Right cardiac atrium (tissue), 5 donors: ENCODE measurements at regions not wholly inside any gene's neighbourhood (a gene's known extent, or its start where the extent isn't known, plus 50 kb on each side); places are given as distances from the start of the nearest gene placed in this dataset.
A peak's percentile ranks its signal among the peaks of the same experiment; 100 is the strongest.

Source experiments
- ATAC-seq, 2 donors: fragments of 200-7000 bp; cut with Tn5 transposase; one replicate each; pipeline versions ENCODE4 v1.8.0 to v1.9.1; 2020; ENCODE audit warnings: moderate library complexity in 2 of 2, mild to moderate bottlenecking in 1 of 2
- DNase-seq, 3 donors: peaks; one replicate each; pipeline ENCODE4 v3.0.0-alpha.2; 2020
- H3K27ac ChIP-seq: one replicate; pipeline ENCODE4 v1.5.1; 2013; ENCODE audit warnings: mild to moderate bottlenecking, low read length, control low read depth, moderate library complexity
- H3K27me3 ChIP-seq: one replicate; pipeline ENCODE4 v1.6.1; 2013; ENCODE audit not compliant: control insufficient read depth, insufficient read depth
- H3K4me1 ChIP-seq: one replicate; pipeline ENCODE4 v1.6.1; 2013; ENCODE audit warnings: low read length; ENCODE audit not compliant: control insufficient read depth, insufficient read depth
- H3K4me3 ChIP-seq: one replicate; pipeline ENCODE4 v1.5.1; 2013; ENCODE audit warnings: low read length, control low read depth
- H3K9me3 ChIP-seq: one replicate; pipeline ENCODE4 v1.6.1; 2013; ENCODE audit warnings: low read length; ENCODE audit not compliant: control insufficient read depth
- WGBS: extraction: QIAGEN DNeasy Blood & Tissue Kit; methylation state at CpG from one replicate; pipeline ENCODE4 v1.1.7; 2013; 5-methylcytosine and 5-hydroxymethylcytosine counted together
- intact Hi-C, 4 donors: fragments of 100-400 bp; cut with DNase I; formaldehyde crosslinking; loops; one replicate each; pipeline versions ENCODE4 v1.11.0 to v1.14.0; 2022 to 2023
- donor health status: healthy with polysubstance abuse.
- donor health status: DM: no; HTN: yes; CAD: no.
- donor health status: DM: no; HTN: no; CAD: no.
- donor health status: DM: no; HTN: yes; CAD: no; lungs with severe emphysema.
- donor health status: DM: yes; HTN: yes; CAD: no.

GRCh38 chr10:78540355-78541076 is 506.9 kb downstream of the RPS24 start:
- intact Hi-C loops = no loop called here
- H3K27me3 ChIP-seq = no peaks in the 10 kb centered on the region
- WGBS = 91% methylated on average over 2 of the region's 2 CpGs
- ATAC-seq (no peak), DNase-seq (no peak)
- no peak overlapping the region for H3K27ac ChIP-seq
- H3K4me1 ChIP-seq = peaks cover 8% of the 10 kb centered on the region
- H3K9me3 ChIP-seq = no peaks in the 10 kb centered on the region
- no peak overlapping the region for H3K4me3 ChIP-seq

- Histone ChIP-seq H3K9me3 (no peaks in the 10 kb centered on the region), H3K4me3 (no peak overlapping the region), H3K27ac (no peak overlapping the region), H3K27me3 (no peaks in the 10 kb centered on the region), H3K4me1 (peaks cover 8% of the 10 kb centered on the region)
- WGBS = 23% methylated on average over 4 of the region's 4 CpGs
- DNase-seq (peak in 2 of 3 donors; percentile 28 to 66), ATAC-seq (peak; percentile 13 to 18)
- intact Hi-C loops = no loop called here
Measured at GRCh38 chr10:78541481-78542140, 507.9 kb downstream of the RPS24 start.

GRCh38 chr10:78542141-78542489 is 508.5 kb downstream of the RPS24 start:
- no peak for DNase-seq
- H3K27me3 ChIP-seq = no peaks in the 10 kb centered on the region
- no peak overlapping the region for H3K27ac ChIP-seq
- H3K4me3 ChIP-seq = no peak overlapping the region
- WGBS = 66% methylated on average over 6 of the region's 6 CpGs
- intact Hi-C loops = no loop called here
- peaks cover 8% of the 10 kb centered on the region for H3K4me1 ChIP-seq
- no peaks in the 10 kb centered on the region for H3K9me3 ChIP-seq
- ATAC-seq = no peak

GRCh38 chr10:78542521-78542920 is 508.9 kb downstream of the RPS24 start:
- WGBS = 60% methylated on average over 7 of the region's 7 CpGs
- Histone ChIP-seq H3K9me3 (no peaks in the 10 kb centered on the region), H3K27me3 (no peaks in the 10 kb centered on the region), H3K4me1 (peaks cover 8% of the 10 kb centered on the region), H3K27ac (no peak overlapping the region), H3K4me3 (no peak overlapping the region)
- DNase-seq = no peak
- intact Hi-C loops = no loop called here
- no peak for ATAC-seq

- H3K4me3 ChIP-seq = no peak overlapping the region
- intact Hi-C loops = no loop called here
- H3K27ac ChIP-seq = peak overlapping the region; percentile 68
- 63% methylated on average over 9 of the region's 9 CpGs for WGBS
- no peaks in the 10 kb centered on the region for H3K27me3 ChIP-seq
- DNase-seq = no peak
- no peaks in the 10 kb centered on the region for H3K9me3 ChIP-seq
- ATAC-seq = peak in 1 of 2 donors; percentile 36
- H3K4me1 ChIP-seq = peaks cover 8% of the 10 kb centered on the region
Measured at GRCh38 chr10:78543031-78543748, 509.5 kb downstream of the RPS24 start.

GRCh38 chr10:78543749-78544362 is 510.2 kb downstream of the RPS24 start:
- no peaks in the 10 kb centered on the region for H3K27me3 ChIP-seq
- intact Hi-C loops = no loop called here
- ATAC-seq (peak; percentile 91 to 94), DNase-seq (peak; percentile 86 to 93 (median 90))
- H3K27ac ChIP-seq = peak overlapping the region; percentile 68
- H3K4me1 ChIP-seq = peaks cover 8% of the 10 kb centered on the region
- no peaks in the 10 kb centered on the region for H3K9me3 ChIP-seq
- 52% methylated on average over 11 of the region's 11 CpGs for WGBS
- H3K4me3 ChIP-seq = no peak overlapping the region

- ATAC-seq (peak in 1 of 2 donors; percentile 23), DNase-seq (no peak)
- intact Hi-C loops = no loop called here
- H3K9me3 ChIP-seq = no peaks in the 10 kb centered on the region
- no peak overlapping the region for H3K4me3 ChIP-seq
- H3K27me3 ChIP-seq = no peaks in the 10 kb centered on the region
- 73% methylated on average over 9 of the region's 9 CpGs for WGBS
- H3K27ac ChIP-seq = peak overlapping the region; percentile 11
- peaks cover 8% of the 10 kb centered on the region for H3K4me1 ChIP-seq
Measured at GRCh38 chr10:78544423-78545090, 510.9 kb downstream of the RPS24 start.

GRCh38 chr10:78545756-78546155 is 512.1 kb downstream of the RPS24 start:
- Histone ChIP-seq H3K9me3 (no peaks in the 10 kb centered on the region), H3K27ac (no peak overlapping the region), H3K4me1 (peaks cover 8% of the 10 kb centered on the region), H3K27me3 (no peaks in the 10 kb centered on the region), H3K4me3 (no peak overlapping the region)
- ATAC-seq (no peak), DNase-seq (no peak)
- WGBS = 60% methylated on average over 3 of the region's 3 CpGs
- intact Hi-C loops = no loop called here

- DNase-seq (no peak), ATAC-seq (no peak)
- Histone ChIP-seq H3K27me3 (no peaks in the 10 kb centered on the region), H3K27ac (no peak overlapping the region), H3K9me3 (no peaks in the 10 kb centered on the region), H3K4me1 (peaks cover 12% of the 10 kb centered on the region), H3K4me3 (no peak overlapping the region)
- 88% methylated on average over 6 of the region's 6 CpGs for WGBS
- intact Hi-C loops = no loop called here
Measured at GRCh38 chr10:78547397-78547796, 513.7 kb downstream of the RPS24 start.

- Histone ChIP-seq H3K27ac (no peak overlapping the region), H3K9me3 (no peaks in the 10 kb centered on the region), H3K4me3 (no peak overlapping the region), H3K4me1 (peaks cover 7% of the 10 kb centered on the region), H3K27me3 (no peaks in the 10 kb centered on the region)
- no peak for ATAC-seq
- no peak for DNase-seq
- intact Hi-C loops = no loop called here
Measured at GRCh38 chr10:78547905-78548304, 514.2 kb downstream of the RPS24 start.
